DOHH2 (cell line): ENCODE measurements at regions not wholly inside any gene's neighbourhood (a gene's known extent, or its start where the extent isn't known, plus 50 kb on each side); places are given as distances from the start of the nearest gene placed in this dataset.

ENCODE experiments used
- H3F3A ChIP-seq: fragments of 200-600 bp; sonication (generic), shearing (Covaris generic); 2 replicates; pipeline ENCODE4 v1.6.0; 2016; ENCODE audit warnings: antibody characterized with exemption, mild to moderate bottlenecking; ENCODE audit not compliant: control insufficient read depth, insufficient read depth
- H3K27ac ChIP-seq: fragments of 200-600 bp; sonication (generic); 2 replicates; pipeline ENCODE4 v1.5.1; 2014; ENCODE audit warnings: low read depth, mild to moderate bottlenecking, low read length, moderate library complexity
- H3K27me3 ChIP-seq: fragments of 200-600 bp; sonication (generic); 2 replicates; pipeline ENCODE4 v1.6.1; 2014; ENCODE audit warnings: mild to moderate bottlenecking, low read length, mixed read lengths; ENCODE audit not compliant: control insufficient read depth
- H3K36me3 ChIP-seq: fragments of 200-600 bp; sonication (generic); 2 replicates; pipeline ENCODE4 v1.6.1; 2014; ENCODE audit warnings: mild to moderate bottlenecking, low read length, moderate library complexity, mixed read lengths; ENCODE audit not compliant: control insufficient read depth
- H3K4me1 ChIP-seq: fragments of 200-600 bp; sonication (generic); 2 replicates; pipeline ENCODE4 v1.6.1; 2014; ENCODE audit warnings: mild to moderate bottlenecking, low read length, mixed read lengths; ENCODE audit not compliant: control insufficient read depth
- H3K4me2 ChIP-seq: fragments of 200-600 bp; sonication (generic); 2 replicates; pipeline ENCODE4 v1.6.0; 2014; ENCODE audit warnings: mild to moderate bottlenecking, low read length, moderate library complexity
- H3K4me3 ChIP-seq: fragments of 200-600 bp; sonication (generic); 2 replicates; pipeline ENCODE4 v1.5.1; 2014; ENCODE audit warnings: mild to moderate bottlenecking, low read length, mixed read lengths
- H3K79me2 ChIP-seq: fragments of 200-600 bp; sonication (generic); 2 replicates; pipeline ENCODE4 v1.6.1; 2014; ENCODE audit warnings: mild to moderate bottlenecking, low read length, mixed read lengths; ENCODE audit not compliant: control insufficient read depth
- H3K9me2 ChIP-seq: fragments of 200-600 bp; sonication (generic); replicated peaks from 2 replicates; pipeline ENCODE4 v1.6.1; 2014; ENCODE audit warnings: mild to moderate bottlenecking, low read length, mixed read lengths; ENCODE audit not compliant: control insufficient read depth
- H3K9me3 ChIP-seq: fragments of 200-600 bp; sonication (generic); 2 replicates; pipeline ENCODE4 v1.6.1; 2014; ENCODE audit warnings: antibody characterized with exemption, low read length, mixed read lengths; ENCODE audit not compliant: control insufficient read depth, insufficient read depth
- H4K20me1 ChIP-seq: fragments of 200-600 bp; sonication (generic); 2 replicates; pipeline ENCODE4 v1.6.0; 2014; ENCODE audit warnings: low read depth, mild to moderate bottlenecking, antibody characterized with exemption, low read length, moderate library complexity; ENCODE audit not compliant: control insufficient read depth, insufficient read depth
- CTCF ChIP-seq: fragments of 200-600 bp; sonication (generic); IDR thresholded peaks from one replicate; pipeline ENCODE4 v1.5.1; 2014; ENCODE audit warnings: antibody characterized with exemption, mild to moderate bottlenecking, low read depth, low read length; ENCODE audit not compliant: poor library complexity, severe bottlenecking
- EZH2phosphoT487 ChIP-seq: fragments of 200-600 bp; sonication (generic); IDR thresholded peaks from 2 replicates; pipeline ENCODE4 v1.6.1; 2017; ENCODE audit warnings: borderline replicate concordance, mild to moderate bottlenecking, antibody characterized with exemption, low read length, moderate library complexity, mixed read lengths

- no peaks in the 10 kb centered on the region for H3F3A ChIP-seq
- H3K9me3 ChIP-seq: no peaks in the 10 kb centered on the region
- no peaks in the 10 kb centered on the region for H4K20me1 ChIP-seq
- peaks cover 3% of the 10 kb centered on the region; the same call in 1 of the 2 replicates for H3K27me3 ChIP-seq
- H3K4me1 ChIP-seq: no peaks in the 10 kb centered on the region
- H3K4me2 ChIP-seq: no peak overlapping the region
- no peak overlapping the region for H3K27ac ChIP-seq
- no peaks in the 10 kb centered on the region for H3K36me3 ChIP-seq
- H3K79me2 ChIP-seq: no peaks in the 10 kb centered on the region
- H3K9me2 ChIP-seq: no peaks in the 10 kb centered on the region
- no peak overlapping the region for H3K4me3 ChIP-seq
- TF ChIP-seq EZH2phosphoT487: no peak
- TF ChIP-seq CTCF: no peak
These were observed 100.6 kb upstream of the FGF3 start for GRCh38 chr11:69919659-69920344.

GRCh38 chr11:69920345-69921127 is 101.3 kb upstream of the FGF3 start:
- no peaks in the 10 kb centered on the region for H3F3A ChIP-seq
- H4K20me1 ChIP-seq: no peaks in the 10 kb centered on the region
- no peak overlapping the region for H3K27ac ChIP-seq
- H3K9me2 ChIP-seq: no peaks in the 10 kb centered on the region
- H3K36me3 ChIP-seq: no peaks in the 10 kb centered on the region
- no peak overlapping the region for H3K4me3 ChIP-seq
- H3K79me2 ChIP-seq: no peaks in the 10 kb centered on the region
- H3K9me3 ChIP-seq: no peaks in the 10 kb centered on the region
- peaks cover 7% of the 10 kb centered on the region for H3K27me3 ChIP-seq
- no peak for TF ChIP-seq CTCF
- no peak for TF ChIP-seq EZH2phosphoT487
- H3K4me2 ChIP-seq: no peak overlapping the region
- no peaks in the 10 kb centered on the region for H3K4me1 ChIP-seq

- Histone ChIP-seq H3K27me3 (peaks cover 15% of the 10 kb centered on the region), H3F3A (no peaks in the 10 kb centered on the region), H3K9me3 (no peaks in the 10 kb centered on the region), H3K9me2 (no peaks in the 10 kb centered on the region), H3K36me3 (no peaks in the 10 kb centered on the region), H3K4me3 (no peak overlapping the region), H3K4me2 (no peak overlapping the region), H3K27ac (no peak overlapping the region), H3K4me1 (no peaks in the 10 kb centered on the region), H4K20me1 (no peaks in the 10 kb centered on the region), H3K79me2 (no peaks in the 10 kb centered on the region)
- TF ChIP-seq EZH2phosphoT487: no peak
- no peak for TF ChIP-seq CTCF
These were observed 102.2 kb upstream of the FGF3 start for GRCh38 chr11:69921128-69922014.
